K562 (cell line): ENCODE measurements at regions not wholly inside any gene's neighbourhood (a gene's known extent, or its start where the extent isn't known, plus 50 kb on each side); places are given as distances from the start of the nearest gene placed in this dataset.
"Not testable (repeated sequence)": the region's sequence is repeated elsewhere in the genome, so short reads cannot be mapped to it uniquely, and the experiment has no call there.

ENCODE experiments used
- NFYB ChIP-seq: IDR thresholded peaks from 2 replicates; pipeline ENCODE4 v1.6.1; 2011; ENCODE audit warnings: mild to moderate bottlenecking, moderate library complexity; ENCODE audit not compliant: insufficient read length; ENCODE audit errors: extremely low read depth
- RAD21 ChIP-seq, 2 experiments: fragments of 250-450 bp in 1 of 2; fragments of 450-650 bp in 1 of 2; sonication (Bioruptor Pico) in 1 of 2; formaldehyde crosslinking in 1 of 2; IDR thresholded peaks in 1 of 2; conservative IDR thresholded peaks in 1 of 2; 2 replicates each; pipeline versions ENCODE4 v1.4.0 to v1.8.0; 2020 to 2022; ENCODE audit warnings: mild to moderate bottlenecking in 2 of 2, moderate library complexity in 1 of 2
- TCF7L2 ChIP-seq: fragments of 150-350 bp; IDR thresholded peaks from 2 replicates; pipeline ENCODE4 v1.6.1; 2016; ENCODE audit warnings: low read depth, mild to moderate bottlenecking, low read length, moderate library complexity
- ZSCAN32 ChIP-seq: fragments of 450-650 bp; formaldehyde crosslinking; IDR thresholded peaks from 2 replicates; pipeline ENCODE4 v1.4.0; 2020; ENCODE audit warnings: mild to moderate bottlenecking, moderate library complexity
- TF ChIP-seq, protein P1 (sequence below), 3 experiments: IDR thresholded peaks in 2 of 3; conservative IDR thresholded peaks in 1 of 3; 2 replicates each; pipeline ENCODE4 v1.5.1; 2011 to 2012; ENCODE audit warnings: low read length in 3 of 3, mild to moderate bottlenecking in 3 of 3, control low read depth in 2 of 3, improper control_type of control experiment in 1 of 3, inconsistent platforms in 1 of 3, low read depth in 1 of 3, mixed read lengths in 1 of 3, moderate library complexity in 1 of 3; ENCODE audit not compliant: insufficient read depth in 2 of 3

DNA sequence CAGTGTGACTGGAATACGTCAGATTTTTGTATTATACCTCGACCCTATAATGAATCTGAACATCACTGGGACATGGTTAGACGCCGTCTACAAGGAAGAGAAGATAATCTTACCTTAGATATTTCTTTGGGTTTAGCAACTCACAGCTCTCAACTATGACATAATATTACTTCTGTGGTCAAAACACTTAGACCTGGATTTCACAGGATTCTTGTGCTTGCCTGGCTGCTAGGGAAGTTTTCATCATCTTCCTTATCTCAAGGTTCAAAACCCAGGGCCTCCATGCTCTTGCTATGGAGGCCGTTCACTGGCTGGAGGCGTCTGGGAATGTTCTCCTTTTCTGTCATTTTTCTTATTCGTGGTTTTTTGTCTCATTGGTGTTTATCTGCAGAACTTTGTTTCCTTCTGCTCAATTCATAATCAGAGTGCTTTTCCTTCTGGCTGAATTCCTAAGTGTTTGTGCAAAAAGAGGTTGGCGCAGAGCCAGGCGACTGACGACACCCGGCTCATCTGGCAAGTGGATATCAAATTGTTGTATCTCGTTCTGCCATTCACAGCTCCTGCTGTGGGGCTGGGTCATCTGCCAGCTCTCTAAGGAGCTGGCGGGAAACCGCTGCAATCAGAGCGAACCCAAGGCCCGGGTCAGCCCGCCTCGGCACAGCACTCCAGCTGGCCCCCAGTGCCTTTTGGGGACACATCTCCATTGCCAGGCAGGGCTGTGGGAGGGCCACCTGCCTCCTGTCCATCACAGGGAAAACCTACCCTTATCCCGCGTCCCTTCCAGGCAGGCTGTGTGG is 68.1 kb upstream of the DEFB108B start:
- TF ChIP-seq RAD21 (CRISPR knock-in tag; conservative IDR thresholded peaks at IDR 0.05 in 1 of 2, IDR thresholded peaks at IDR 0.05 in 1 of 2) = 0 out of 4 replicates have a peak, but pooled peaks of 1 of the 2 experiments have one; percentile 8
- TF ChIP-seq TCF7L2; NFYB; ZSCAN32 (CRISPR knock-in tag): not testable (repeated sequence)
- TF ChIP-seq, protein P1, sequence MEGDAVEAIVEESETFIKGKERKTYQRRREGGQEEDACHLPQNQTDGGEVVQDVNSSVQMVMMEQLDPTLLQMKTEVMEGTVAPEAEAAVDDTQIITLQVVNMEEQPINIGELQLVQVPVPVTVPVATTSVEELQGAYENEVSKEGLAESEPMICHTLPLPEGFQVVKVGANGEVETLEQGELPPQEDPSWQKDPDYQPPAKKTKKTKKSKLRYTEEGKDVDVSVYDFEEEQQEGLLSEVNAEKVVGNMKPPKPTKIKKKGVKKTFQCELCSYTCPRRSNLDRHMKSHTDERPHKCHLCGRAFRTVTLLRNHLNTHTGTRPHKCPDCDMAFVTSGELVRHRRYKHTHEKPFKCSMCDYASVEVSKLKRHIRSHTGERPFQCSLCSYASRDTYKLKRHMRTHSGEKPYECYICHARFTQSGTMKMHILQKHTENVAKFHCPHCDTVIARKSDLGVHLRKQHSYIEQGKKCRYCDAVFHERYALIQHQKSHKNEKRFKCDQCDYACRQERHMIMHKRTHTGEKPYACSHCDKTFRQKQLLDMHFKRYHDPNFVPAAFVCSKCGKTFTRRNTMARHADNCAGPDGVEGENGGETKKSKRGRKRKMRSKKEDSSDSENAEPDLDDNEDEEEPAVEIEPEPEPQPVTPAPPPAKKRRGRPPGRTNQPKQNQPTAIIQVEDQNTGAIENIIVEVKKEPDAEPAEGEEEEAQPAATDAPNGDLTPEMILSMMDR (IDR thresholded peaks at IDR 0.05 in 2 of 3, conservative IDR thresholded peaks at IDR 0.05 in 1 of 3; ENCODE audit: insufficient read depth in 2 of 3, low read depth in 1 of 3, low read length in 3 of 3) = not testable (repeated sequence)
